ENCODE measurements at regions not wholly inside any gene's neighbourhood (a gene's known extent, or its start where the extent isn't known, plus 50 kb on each side); places are given as distances from the start of the nearest gene placed in this dataset.

- TF ChIP-seq POLR2A (IDR thresholded peaks at IDR 0.05; ENCODE audit: low read depth, low read length) (no peak), POLR2AphosphoS5 (IDR thresholded peaks at IDR 0.05; ENCODE audit: low read depth, low read length) (no peak), TAF1 (IDR thresholded peaks at IDR 0.05; ENCODE audit: borderline replicate concordance, low read depth, low read length) (no peak)
Measured at GRCh38 chr14:59037620-59038019, 150.8 kb upstream of the DAAM1 start.
